Muscle of leg (tissue), 3 donors: ENCODE measurements at regions not wholly inside any gene's neighbourhood (a gene's known extent, or its start where the extent isn't known, plus 50 kb on each side); places are given as distances from the start of the nearest gene placed in this dataset.

ENCODE experiments used
- DNase-seq: peaks from one replicate; pipeline ENCODE4 v3.0.0; 2013
- H3K27ac ChIP-seq: one replicate; pipeline ENCODE4 v1.5.1; 2013; ENCODE audit warnings: mild to moderate bottlenecking, low read length, control low read depth
- H3K27me3 ChIP-seq: one replicate; pipeline ENCODE4 v1.6.1; 2013; ENCODE audit warnings: low read length; ENCODE audit not compliant: control insufficient read depth, insufficient read depth
- H3K36me3 ChIP-seq: one replicate; pipeline ENCODE4 v1.6.1; 2013; ENCODE audit warnings: low read length; ENCODE audit not compliant: control insufficient read depth, insufficient read depth
- H3K4me1 ChIP-seq: one replicate; pipeline ENCODE4 v1.6.1; 2013; ENCODE audit warnings: low read length; ENCODE audit not compliant: control insufficient read depth, insufficient read depth
- H3K4me3 ChIP-seq: one replicate; pipeline ENCODE4 v1.5.1; 2013; ENCODE audit warnings: low read length, control low read depth
- H3K9me3 ChIP-seq: replicated peaks from 2 replicates; pipeline ENCODE4 v1.6.1; 2013; ENCODE audit warnings: low read depth, low read length; ENCODE audit not compliant: control insufficient read depth
- WGBS: methylation state at CpG from one replicate; pipeline ENCODE4 v1.1.5; 2013; ENCODE audit warnings: missing lambda C conversion rate; ENCODE audit not compliant: insufficient coverage; 5-methylcytosine and 5-hydroxymethylcytosine counted together

- DNase-seq, result no peak
- Histone ChIP-seq H3K9me3 (no peaks in the 10 kb centered on the region), H3K36me3 (no peaks in the 10 kb centered on the region), H3K4me3 (no peak overlapping the region), H3K27me3 (no peaks in the 10 kb centered on the region), H3K4me1 (no peaks in the 10 kb centered on the region), H3K27ac (no peak overlapping the region)
- WGBS, result 71% methylated on average over 3 of the region's 5 CpGs
These were observed 240.1 kb downstream of the NR2F1-AS1 start for GRCh38 chr5:93340881-93341280.

DNA sequence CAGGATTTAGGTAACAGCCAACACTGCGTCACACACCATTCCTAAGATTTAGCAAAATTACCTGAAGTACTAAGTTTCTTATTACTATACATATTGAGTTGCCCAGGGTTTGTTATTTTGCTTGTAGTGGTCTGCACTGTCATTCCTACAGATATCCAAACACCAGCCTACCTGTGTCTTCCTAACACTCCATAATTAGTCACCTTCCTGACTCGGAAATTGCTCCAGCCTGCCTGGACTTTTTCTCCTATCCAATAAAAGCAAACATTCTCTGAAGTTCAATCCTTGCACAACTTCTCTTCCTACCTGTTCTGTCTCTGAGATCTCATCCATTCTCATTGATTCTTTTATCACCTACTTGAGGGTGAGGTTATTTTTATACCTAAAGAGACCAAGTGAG lies 243.9 kb downstream of the NR2F1-AS1 start:
- 67% methylated on average over 1 of the region's 2 CpGs for WGBS
- no peaks in the 10 kb centered on the region for H3K36me3 ChIP-seq
- no peaks in the 10 kb centered on the region for H3K27me3 ChIP-seq
- H3K9me3 ChIP-seq, result no peaks in the 10 kb centered on the region
- no peak overlapping the region for H3K27ac ChIP-seq
- no peaks in the 10 kb centered on the region for H3K4me1 ChIP-seq
- no peak overlapping the region for H3K4me3 ChIP-seq
- no peak for DNase-seq

DNA sequence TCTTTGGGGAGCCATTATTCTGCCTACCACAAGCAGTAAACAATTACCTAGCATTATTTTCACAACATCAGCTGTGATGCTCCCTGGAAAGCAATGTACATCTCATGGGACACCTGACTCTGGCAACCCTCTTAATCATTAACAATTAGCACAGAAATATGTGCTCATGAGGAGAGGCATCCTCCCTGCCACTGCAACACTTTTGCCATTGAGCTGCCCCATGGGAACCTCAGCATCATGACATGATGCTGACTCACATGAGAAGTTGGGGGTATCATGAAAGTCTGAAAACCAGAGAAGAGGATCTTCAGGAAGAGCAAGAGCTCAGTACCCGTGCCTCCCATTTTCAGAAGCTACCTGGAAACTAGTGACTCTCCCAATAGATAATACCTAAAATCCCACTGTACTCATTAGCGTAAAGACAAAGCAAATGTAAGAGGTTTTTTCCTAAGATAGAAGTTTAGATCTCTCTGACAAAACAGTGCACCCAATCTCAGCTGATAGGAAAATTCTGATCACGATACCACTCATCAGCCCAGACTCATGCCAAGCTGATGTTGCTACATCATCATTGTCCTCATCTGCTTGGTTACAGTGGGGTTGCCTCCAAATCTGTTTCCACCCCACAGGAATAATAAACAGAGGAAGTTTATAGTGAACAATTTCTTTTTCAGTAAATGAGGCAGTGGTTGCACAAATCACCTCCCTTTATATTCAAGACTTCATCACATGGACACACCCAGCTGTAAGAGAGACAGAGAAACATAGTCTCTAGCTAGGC lies 244.5 kb downstream of the NR2F1-AS1 start:
- WGBS, result no CpG with 5 or more reads among the region's 3 CpGs
- DNase-seq, result no peak
- H3K27ac ChIP-seq, result no peak overlapping the region
- H3K27me3 ChIP-seq, result no peaks in the 10 kb centered on the region
- H3K36me3 ChIP-seq, result no peaks in the 10 kb centered on the region
- H3K4me3 ChIP-seq, result no peak overlapping the region
- H3K4me1 ChIP-seq, result no peaks in the 10 kb centered on the region
- H3K9me3 ChIP-seq, result no peaks in the 10 kb centered on the region

- peak; percentile 30 for DNase-seq
- Histone ChIP-seq H3K27ac (no peak overlapping the region), H3K4me3 (no peak overlapping the region), H3K36me3 (no peaks in the 10 kb centered on the region), H3K9me3 (no peaks in the 10 kb centered on the region), H3K27me3 (no peaks in the 10 kb centered on the region), H3K4me1 (no peaks in the 10 kb centered on the region)
- WGBS, result 46% methylated on average over 2 of the region's 3 CpGs
These were observed 249.2 kb downstream of the NR2F1-AS1 start for GRCh38 chr5:93331863-93332262.

DNA sequence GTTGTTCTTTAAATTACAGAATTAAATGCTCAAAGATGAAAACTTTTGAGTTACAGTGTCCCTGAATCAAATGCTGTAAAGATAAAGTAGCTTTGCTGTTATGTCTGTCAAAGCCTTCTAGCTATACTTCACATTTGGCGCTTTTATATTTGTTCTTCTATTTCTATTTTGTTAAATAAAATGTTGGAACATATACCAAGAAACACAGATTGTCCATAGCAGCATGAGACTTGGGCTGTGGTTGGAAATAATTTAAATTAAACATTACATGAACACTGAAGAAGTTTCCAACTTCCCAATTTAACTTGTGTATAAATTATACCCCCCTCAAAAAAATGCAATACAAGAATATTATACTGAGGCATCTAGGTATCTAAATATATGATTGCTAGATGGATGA lies 249.8 kb downstream of the NR2F1-AS1 start:
- H3K27me3 ChIP-seq, result no peaks in the 10 kb centered on the region
- no CpG with 5 or more reads among the region's 1 CpG for WGBS
- H3K27ac ChIP-seq, result no peak overlapping the region
- H3K4me3 ChIP-seq, result no peak overlapping the region
- H3K4me1 ChIP-seq, result no peaks in the 10 kb centered on the region
- no peak for DNase-seq
- H3K36me3 ChIP-seq, result no peaks in the 10 kb centered on the region
- H3K9me3 ChIP-seq, result no peaks in the 10 kb centered on the region

- H3K9me3 ChIP-seq, result no peaks in the 10 kb centered on the region
- no peak overlapping the region for H3K27ac ChIP-seq
- H3K36me3 ChIP-seq, result no peaks in the 10 kb centered on the region
- no peaks in the 10 kb centered on the region for H3K4me1 ChIP-seq
- WGBS, result no CpG with 5 or more reads among the region's 2 CpGs
- H3K27me3 ChIP-seq, result no peaks in the 10 kb centered on the region
- DNase-seq, result no peak
- H3K4me3 ChIP-seq, result no peak overlapping the region
These were observed 250.5 kb downstream of the NR2F1-AS1 start for GRCh38 chr5:93330506-93330905.

DNA sequence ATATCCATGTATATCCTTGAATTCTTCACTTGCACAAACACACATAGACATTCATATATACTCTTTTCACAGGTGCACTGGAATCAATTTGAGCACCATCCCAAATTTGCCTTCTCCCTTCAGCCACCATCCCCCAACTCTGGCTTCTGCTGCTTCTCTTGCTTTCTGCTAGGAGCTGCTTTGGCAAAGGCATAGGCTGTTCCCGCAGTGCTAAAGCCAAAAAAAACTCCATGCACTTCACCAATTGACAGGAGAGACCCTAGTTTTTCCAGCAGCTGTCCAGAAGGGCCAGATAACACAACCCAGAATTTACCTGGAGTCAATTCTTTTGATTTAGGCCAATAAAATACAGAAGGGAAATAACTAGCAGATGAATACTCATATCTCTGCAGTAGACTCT lies 251.3 kb downstream of the NR2F1-AS1 start:
- no CpG with 5 or more reads among the region's 1 CpG for WGBS

DNA sequence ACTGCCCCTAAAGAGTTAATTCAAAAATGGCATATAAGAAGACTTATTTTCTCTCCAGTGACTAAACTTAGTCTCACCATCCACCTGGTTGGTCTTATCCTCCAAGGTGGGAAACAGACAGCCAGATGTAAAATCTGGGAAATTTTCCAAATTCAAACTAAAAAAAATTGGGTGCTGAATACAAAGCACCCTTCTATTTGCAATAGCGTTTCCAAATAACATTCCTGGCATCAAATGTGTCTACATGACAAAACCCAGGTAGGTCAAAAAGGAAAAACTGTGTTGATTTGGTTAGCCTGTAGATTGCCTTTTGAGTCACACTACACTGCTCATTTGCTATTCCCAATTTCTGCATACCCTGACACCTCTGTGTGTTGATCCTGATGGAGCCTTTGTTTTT lies 252.2 kb downstream of the NR2F1-AS1 start:
- no peak overlapping the region for H3K27ac ChIP-seq
- no peak for DNase-seq
- no peaks in the 10 kb centered on the region for H3K4me1 ChIP-seq
- H3K4me3 ChIP-seq, result no peak overlapping the region
- H3K27me3 ChIP-seq, result no peaks in the 10 kb centered on the region
- no CpG with 5 or more reads among the region's 1 CpG for WGBS
- no peaks in the 10 kb centered on the region for H3K9me3 ChIP-seq
- no peaks in the 10 kb centered on the region for H3K36me3 ChIP-seq

More for the DNA sequence above, 251.3 kb downstream of the NR2F1-AS1 start:
- no peak for DNase-seq
- no peaks in the 10 kb centered on the region for H3K27me3 ChIP-seq
- no peaks in the 10 kb centered on the region for H3K36me3 ChIP-seq
- H3K9me3 ChIP-seq, result no peaks in the 10 kb centered on the region
- no peak overlapping the region for H3K4me3 ChIP-seq
- H3K4me1 ChIP-seq, result no peaks in the 10 kb centered on the region
- no peak overlapping the region for H3K27ac ChIP-seq

- no CpG with 5 or more reads among the region's 1 CpG for WGBS
- no peaks in the 10 kb centered on the region for H3K9me3 ChIP-seq
- no peak overlapping the region for H3K4me3 ChIP-seq
- H3K4me1 ChIP-seq, result peaks cover 2% of the 10 kb centered on the region
- H3K27me3 ChIP-seq, result no peaks in the 10 kb centered on the region
- no peaks in the 10 kb centered on the region for H3K36me3 ChIP-seq
- no peak overlapping the region for H3K27ac ChIP-seq
- DNase-seq, result no peak
These were observed 253.4 kb downstream of the NR2F1-AS1 start for GRCh38 chr5:93327605-93328004.

DNA sequence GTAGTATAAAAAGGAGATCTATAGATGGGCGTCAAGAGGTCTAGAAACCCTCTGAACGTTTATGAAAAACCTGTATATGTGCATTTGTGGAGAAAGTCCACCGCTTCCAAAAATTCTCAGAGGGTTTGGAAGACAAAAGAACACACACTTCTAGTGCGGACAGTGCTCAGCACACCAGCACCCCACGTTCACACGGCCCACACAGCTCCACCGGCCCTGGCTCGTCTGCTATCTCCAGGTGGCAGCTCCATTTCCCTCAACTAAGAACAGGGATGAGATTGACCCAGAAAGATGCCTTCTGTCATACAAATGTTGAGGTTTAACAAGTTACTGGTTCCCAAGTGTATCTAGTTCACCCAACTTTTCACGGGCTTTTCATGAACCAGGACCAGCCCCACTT lies 255.1 kb downstream of the NR2F1-AS1 start:
- no peak for DNase-seq
- WGBS, result 85% methylated on average over 4 of the region's 9 CpGs
- no peaks in the 10 kb centered on the region for H3K27me3 ChIP-seq
- H3K36me3 ChIP-seq, result no peaks in the 10 kb centered on the region
- no peaks in the 10 kb centered on the region for H3K9me3 ChIP-seq
- H3K27ac ChIP-seq, result no peak overlapping the region
- H3K4me1 ChIP-seq, result peaks cover 2% of the 10 kb centered on the region
- H3K4me3 ChIP-seq, result no peak overlapping the region
